ENCODE measurements at regions not wholly inside any gene's neighbourhood (a gene's known extent, or its start where the extent isn't known, plus 50 kb on each side); places are given as distances from the start of the nearest gene placed in this dataset.

DNA sequence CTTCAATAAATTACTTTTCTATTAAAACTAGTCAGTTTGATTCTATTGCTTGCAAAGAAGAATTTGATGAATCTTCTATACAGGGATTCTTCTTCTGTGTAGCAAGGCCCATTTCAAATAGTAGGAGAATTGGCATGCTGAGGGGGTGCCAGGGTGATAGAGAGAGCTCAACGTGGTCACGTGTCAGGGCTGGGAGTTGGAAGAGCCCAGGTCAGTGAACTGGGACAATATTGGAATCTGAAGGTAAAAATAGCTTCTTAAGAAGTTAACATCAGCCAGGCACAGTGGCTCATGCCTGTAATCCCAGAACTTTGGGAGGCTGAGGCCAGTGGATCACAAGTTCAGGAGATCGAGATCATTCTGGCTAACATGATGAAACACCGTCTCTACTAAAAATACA, 64.1 kb upstream of the TLE1 start:
- TF ChIP-seq, protein P1, sequence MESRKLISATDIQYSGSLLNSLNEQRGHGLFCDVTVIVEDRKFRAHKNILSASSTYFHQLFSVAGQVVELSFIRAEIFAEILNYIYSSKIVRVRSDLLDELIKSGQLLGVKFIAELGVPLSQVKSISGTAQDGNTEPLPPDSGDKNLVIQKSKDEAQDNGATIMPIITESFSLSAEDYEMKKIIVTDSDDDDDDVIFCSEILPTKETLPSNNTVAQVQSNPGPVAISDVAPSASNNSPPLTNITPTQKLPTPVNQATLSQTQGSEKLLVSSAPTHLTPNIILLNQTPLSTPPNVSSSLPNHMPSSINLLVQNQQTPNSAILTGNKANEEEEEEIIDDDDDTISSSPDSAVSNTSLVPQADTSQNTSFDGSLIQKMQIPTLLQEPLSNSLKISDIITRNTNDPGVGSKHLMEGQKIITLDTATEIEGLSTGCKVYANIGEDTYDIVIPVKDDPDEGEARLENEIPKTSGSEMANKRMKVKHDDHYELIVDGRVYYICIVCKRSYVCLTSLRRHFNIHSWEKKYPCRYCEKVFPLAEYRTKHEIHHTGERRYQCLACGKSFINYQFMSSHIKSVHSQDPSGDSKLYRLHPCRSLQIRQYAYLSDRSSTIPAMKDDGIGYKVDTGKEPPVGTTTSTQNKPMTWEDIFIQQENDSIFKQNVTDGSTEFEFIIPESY (IDR thresholded peaks at IDR 0.05; ENCODE audit: borderline replicate concordance, low read depth) = no peak
- no peak for TF ChIP-seq CTCF (IDR thresholded peaks at IDR 0.05)
- no peak for TF ChIP-seq NFIC (IDR thresholded peaks at IDR 0.05; ENCODE audit: borderline replicate concordance)
- no peak for TF ChIP-seq EP300 (IDR thresholded peaks at IDR 0.05; ENCODE audit: borderline replicate concordance in 1 of 2, low read depth in 1 of 2, low read length in 1 of 2)
- TF ChIP-seq, protein P2, sequence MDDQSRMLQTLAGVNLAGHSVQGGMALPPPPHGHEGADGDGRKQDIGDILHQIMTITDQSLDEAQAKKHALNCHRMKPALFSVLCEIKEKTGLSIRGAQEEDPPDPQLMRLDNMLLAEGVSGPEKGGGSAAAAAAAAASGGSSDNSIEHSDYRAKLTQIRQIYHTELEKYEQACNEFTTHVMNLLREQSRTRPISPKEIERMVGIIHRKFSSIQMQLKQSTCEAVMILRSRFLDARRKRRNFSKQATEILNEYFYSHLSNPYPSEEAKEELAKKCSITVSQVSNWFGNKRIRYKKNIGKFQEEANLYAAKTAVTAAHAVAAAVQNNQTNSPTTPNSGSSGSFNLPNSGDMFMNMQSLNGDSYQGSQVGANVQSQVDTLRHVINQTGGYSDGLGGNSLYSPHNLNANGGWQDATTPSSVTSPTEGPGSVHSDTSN (IDR thresholded peaks at IDR 0.05) = no peak
- no peak for TF ChIP-seq CHD2 (IDR thresholded peaks at IDR 0.05; ENCODE audit: low read length, partially characterized antibody)
